GM12873 (cell line): ENCODE measurements at regions not wholly inside any gene's neighbourhood (a gene's known extent, or its start where the extent isn't known, plus 50 kb on each side); places are given as distances from the start of the nearest gene placed in this dataset.

Source experiments
- CTCF ChIP-seq: IDR thresholded peaks from 2 replicates; pipeline ENCODE4 v1.5.1; 2012; ENCODE audit warnings: low read depth, mild to moderate bottlenecking, moderate library complexity, low read length, control low read depth; ENCODE audit not compliant: insufficient read depth; ENCODE audit errors: missing control alignments

GRCh38 chr21:14688936-14689335 is 142.8 kb upstream of the SAMSN1 start:
- TF ChIP-seq CTCF = no peak

GRCh38 chr21:14688412-14688811 is 142.3 kb upstream of the SAMSN1 start:
- no peak for TF ChIP-seq CTCF

GRCh38 chr21:14687268-14687625 is 141.1 kb upstream of the SAMSN1 start:
- TF ChIP-seq CTCF = no peak

GRCh38 chr21:14686466-14687267 is 140.6 kb upstream of the SAMSN1 start:
- TF ChIP-seq CTCF = no peak

GRCh38 chr21:14685568-14685967 is 139.5 kb upstream of the SAMSN1 start:
- no peak for TF ChIP-seq CTCF

- no peak for TF ChIP-seq CTCF
These were observed 138.0 kb upstream of the SAMSN1 start for GRCh38 chr21:14684071-14684470.

- TF ChIP-seq CTCF = no peak
These were observed 136.9 kb upstream of the SAMSN1 start for GRCh38 chr21:14683063-14683462.
